Brain microvascular endothelial cell (primary cell): ENCODE measurements at regions not wholly inside any gene's neighbourhood (a gene's known extent, or its start where the extent isn't known, plus 50 kb on each side); places are given as distances from the start of the nearest gene placed in this dataset.

Experiments
- DNase-seq: peaks from one replicate; pipeline ENCODE4 v3.0.0-alpha.2; 2020
- H3K27ac ChIP-seq: fragments of 250-450 bp; sonication (Bioruptor Pico); 2 replicates; pipeline ENCODE4 v1.5.1; 2020; ENCODE audit warnings: mild to moderate bottlenecking, moderate library complexity
- H3K27me3 ChIP-seq: fragments of 250-450 bp; sonication (Bioruptor Pico); replicated peaks from 2 replicates; pipeline ENCODE4 v1.5.1; 2020; ENCODE audit warnings: mild to moderate bottlenecking
- H3K36me3 ChIP-seq: fragments of 250-450 bp; sonication (Bioruptor Pico); replicated peaks from 2 replicates; pipeline ENCODE4 v1.5.1; 2020; ENCODE audit warnings: mild to moderate bottlenecking
- H3K4me3 ChIP-seq: 2 replicates; pipeline ENCODE4 v1.5.1; 2011; ENCODE audit warnings: low read depth, mild to moderate bottlenecking, control low read depth, low read length, moderate library complexity
- CTCF ChIP-seq: IDR thresholded peaks from 2 replicates; pipeline ENCODE4 v1.5.1; 2011; ENCODE audit warnings: low read depth, mild to moderate bottlenecking, moderate library complexity, low read length, control low read depth, inconsistent platforms; ENCODE audit errors: missing control alignments
- in situ Hi-C: cut with HindIII; loops from 2 replicates; pipeline ENCODE4 v1.10.0; 2017; ENCODE audit warnings: low sequenced_read_pairs, low pct_ligation_motif_present

DNA sequence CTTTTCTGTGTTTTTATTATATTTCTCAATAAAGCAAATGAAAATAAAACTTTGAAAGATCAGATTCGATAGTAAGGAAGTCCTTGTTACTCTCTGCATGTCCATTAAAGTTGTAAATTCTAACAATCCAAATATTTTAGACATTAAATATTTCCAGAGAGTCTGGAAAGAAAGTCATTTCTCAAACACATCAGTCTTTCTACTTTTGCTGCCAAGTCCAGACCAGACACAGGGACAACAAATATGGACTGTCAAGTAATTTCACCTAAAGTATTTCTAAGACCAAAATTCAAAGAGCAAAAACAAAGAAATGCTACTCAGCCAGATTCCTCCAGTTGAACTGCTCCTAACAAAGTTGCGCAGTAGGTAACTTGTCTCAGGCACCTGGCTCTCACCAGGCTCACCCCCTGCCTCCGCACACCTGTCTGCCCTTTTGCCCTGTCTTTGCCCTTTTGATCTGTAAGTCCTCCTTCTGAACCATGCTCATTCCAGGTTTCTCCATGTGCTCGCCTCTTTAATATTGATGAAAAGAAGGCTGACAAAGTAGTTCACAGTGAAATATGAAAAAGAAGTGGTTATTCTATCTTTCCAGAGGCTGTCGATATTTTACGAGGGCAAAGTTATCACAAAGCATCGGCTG lies 300.5 kb downstream of the C7orf25 start:
- DNase-seq, result no peak
- no peak overlapping the region for H3K4me3 ChIP-seq
- in situ Hi-C loops, result no loop called here
- no peak for TF ChIP-seq CTCF
- H3K27me3 ChIP-seq, result no peaks in the 10 kb centered on the region
- H3K36me3 ChIP-seq, result no peaks in the 10 kb centered on the region
- H3K27ac ChIP-seq, result no peak overlapping the region

DNA sequence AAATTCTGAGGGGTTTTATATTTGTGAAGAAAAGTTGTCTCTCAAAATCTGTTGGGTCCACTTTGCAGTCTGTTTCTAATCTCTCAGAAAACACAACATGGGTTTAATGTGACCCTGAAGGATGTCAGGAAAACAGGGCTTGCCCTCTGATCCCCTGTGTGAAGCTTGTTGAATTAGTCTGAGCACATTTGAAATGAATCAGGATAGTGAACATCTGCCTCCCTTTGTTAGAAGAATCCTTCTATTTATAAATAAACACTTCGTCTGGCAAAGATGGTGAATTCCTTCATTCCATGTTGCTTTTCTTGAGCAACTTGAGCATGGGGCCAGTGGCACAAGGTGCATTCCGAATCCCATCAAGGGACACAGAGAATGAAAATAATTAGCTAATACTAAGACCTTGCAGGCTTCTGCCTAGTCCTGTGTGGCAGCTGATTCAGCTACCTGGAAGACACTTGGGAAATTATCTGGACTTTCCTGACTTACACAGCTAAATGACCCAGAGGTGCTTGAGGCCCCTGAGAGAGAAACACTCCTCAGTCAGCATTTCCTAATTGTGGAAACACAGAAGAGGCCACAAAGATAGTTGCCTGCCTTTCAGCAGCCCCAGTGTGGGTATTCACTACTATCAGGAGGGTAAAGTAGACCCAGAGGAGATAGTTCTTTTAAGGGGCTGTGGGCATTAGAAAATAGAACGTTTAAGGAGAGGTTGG lies 305.5 kb downstream of the C7orf25 start:
- Histone ChIP-seq H3K36me3 (no peaks in the 10 kb centered on the region), H3K27ac (no peak overlapping the region), H3K4me3 (no peak overlapping the region), H3K27me3 (no peaks in the 10 kb centered on the region)
- in situ Hi-C loops, result no loop called here
- no peak for TF ChIP-seq CTCF
- no peak for DNase-seq

GRCh38 chr7:42605406-42606192 lies 306.3 kb downstream of the C7orf25 start:
- Histone ChIP-seq H3K27ac (no peak overlapping the region), H3K36me3 (no peaks in the 10 kb centered on the region), H3K4me3 (no peak overlapping the region), H3K27me3 (no peaks in the 10 kb centered on the region)
- in situ Hi-C loops, result no loop called here
- peak; percentile 7 for DNase-seq
- no peak for TF ChIP-seq CTCF

DNA sequence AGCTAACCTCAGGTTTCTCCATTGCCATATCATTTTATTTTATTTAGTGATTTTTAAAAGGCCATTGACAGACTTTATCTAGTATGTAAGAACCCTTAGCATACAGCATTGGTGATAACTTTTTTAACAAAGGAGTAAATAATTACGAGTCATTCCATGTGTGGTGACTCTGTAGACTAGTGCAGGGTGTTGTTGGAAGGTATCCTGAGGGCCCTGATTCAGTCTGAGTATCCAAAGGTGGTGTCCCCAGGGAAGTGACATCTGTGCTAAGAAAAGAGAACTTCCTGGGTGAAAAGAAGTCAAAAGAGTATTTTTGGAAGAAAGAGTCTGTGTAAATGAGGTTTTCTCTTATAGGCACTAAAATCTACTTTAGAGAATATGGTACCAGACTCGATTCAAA lies 308.4 kb downstream of the C7orf25 start:
- Histone ChIP-seq H3K36me3 (no peaks in the 10 kb centered on the region), H3K27me3 (no peaks in the 10 kb centered on the region), H3K27ac (no peak overlapping the region), H3K4me3 (no peak overlapping the region)
- in situ Hi-C loops, result no loop called here
- DNase-seq, result no peak
- no peak for TF ChIP-seq CTCF

- no peak for TF ChIP-seq CTCF
- no peak overlapping the region for H3K4me3 ChIP-seq
- no peaks in the 10 kb centered on the region for H3K27me3 ChIP-seq
- no peaks in the 10 kb centered on the region for H3K36me3 ChIP-seq
- no peak for DNase-seq
- in situ Hi-C loops, result no loop called here
- no peak overlapping the region for H3K27ac ChIP-seq
Observed at GRCh38 chr7:42597300-42597699, 314.6 kb downstream of the C7orf25 start.
